ENCODE measurements at regions not wholly inside any gene's neighbourhood (a gene's known extent, or its start where the extent isn't known, plus 50 kb on each side); places are given as distances from the start of the nearest gene placed in this dataset.

GRCh38 chr2:52502476-52502860, 1265.1 kb upstream of the CHAC2 start:
- TF ChIP-seq POLR2A (IDR thresholded peaks at IDR 0.05) (no peak), CTCF (IDR thresholded peaks at IDR 0.05 in 4 of 5, conservative IDR thresholded peaks at IDR 0.05 in 1 of 5) (no peak)

Measured in gastrocnemius medialis (tissue), 4 donors.